ENCODE measurements at regions not wholly inside any gene's neighbourhood (a gene's known extent, or its start where the extent isn't known, plus 50 kb on each side); places are given as distances from the start of the nearest gene placed in this dataset.

DNA sequence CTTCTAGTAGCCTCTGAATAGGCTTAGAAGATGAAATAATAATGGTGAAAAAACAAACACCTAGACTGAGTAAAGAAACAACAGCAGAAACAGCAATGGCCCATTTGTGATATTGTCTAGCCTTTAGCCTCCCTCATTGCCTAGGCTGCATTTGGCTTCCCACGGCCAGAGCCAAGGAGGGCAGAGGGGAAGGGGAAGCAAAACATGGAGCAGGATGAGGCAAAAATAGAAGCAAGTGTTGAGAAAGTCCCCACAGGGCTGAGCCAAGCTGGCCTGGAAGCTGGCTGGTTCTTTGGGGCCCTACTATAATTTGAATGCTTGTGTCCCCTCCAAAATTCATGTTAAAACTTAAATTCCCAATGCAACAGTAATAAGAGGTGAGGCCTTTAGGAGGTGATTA, 60.2 kb upstream of the KSR1 start:
- DNase-seq, result no peak

- peak; percentile 49 for DNase-seq
Measured at GRCh38 chr17:27396941-27397340, 59.3 kb upstream of the KSR1 start.

DNA sequence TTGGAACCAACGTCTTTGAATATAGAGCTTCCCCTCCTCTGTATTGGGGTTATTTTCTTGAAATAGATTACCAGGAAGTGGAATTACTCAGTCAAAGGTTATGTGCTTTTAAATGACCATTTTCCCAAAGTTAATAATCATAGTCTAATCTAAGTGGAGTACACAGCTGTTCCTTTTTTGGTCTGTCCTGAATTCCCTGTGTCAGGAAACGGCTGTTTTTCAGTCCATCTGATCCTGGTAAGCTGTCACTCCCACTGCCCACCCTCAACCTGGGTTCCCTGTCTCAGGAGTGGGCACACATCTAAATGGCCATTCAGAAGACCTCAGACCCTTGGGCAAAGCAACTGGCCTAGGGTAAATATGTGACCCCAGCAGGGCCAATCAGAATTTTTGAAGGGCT, 57.6 kb upstream of the KSR1 start:
- DNase-seq, result no peak

- DNase-seq, result peak; percentile 3
Measured at GRCh38 chr17:27400991-27401390, 55.3 kb upstream of the KSR1 start.

GRCh38 chr17:27402943-27403342, 53.3 kb upstream of the KSR1 start:
- peak; percentile 2 for DNase-seq

GRCh38 chr17:27403480-27404005, 52.7 kb upstream of the KSR1 start:
- peak; percentile 8 for DNase-seq

DNA sequence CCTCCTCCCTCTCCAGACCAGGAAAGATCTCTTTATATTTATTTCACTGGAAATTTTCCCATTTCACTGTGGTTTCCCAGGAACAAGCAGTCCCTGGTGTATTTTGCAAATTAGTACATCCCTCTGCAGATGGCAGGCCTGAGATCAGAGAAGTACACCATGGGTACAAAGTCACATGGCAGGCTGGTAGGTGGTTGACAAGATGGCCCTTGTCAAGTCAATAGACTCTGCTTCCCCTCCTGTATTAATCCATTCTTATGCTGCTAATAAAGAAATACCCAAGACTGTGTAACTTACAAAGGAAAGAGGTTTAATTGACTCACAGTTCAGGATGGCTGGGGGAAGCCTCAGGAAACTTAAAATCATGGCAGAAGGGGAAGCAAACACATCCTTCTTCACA, 51.6 kb upstream of the KSR1 start:
- DNase-seq, result no peak
